Endodermal cell (in vitro differentiated cells): ENCODE measurements at regions not wholly inside any gene's neighbourhood (a gene's known extent, or its start where the extent isn't known, plus 50 kb on each side); places are given as distances from the start of the nearest gene placed in this dataset.

Source experiments
- DNase-seq: peaks from one replicate; pipeline ENCODE4 v3.0.0-alpha.2; 2017
- H3K27ac ChIP-seq: 2 replicates; pipeline ENCODE4 v1.5.1; 2013; ENCODE audit warnings: mild to moderate bottlenecking, low read depth, low read length, moderate library complexity
- H3K27me3 ChIP-seq: 2 replicates; pipeline ENCODE4 v1.6.1; 2013; ENCODE audit warnings: mild to moderate bottlenecking, low read length, moderate library complexity; ENCODE audit not compliant: insufficient read depth, control insufficient read depth, poor library complexity, severe bottlenecking
- H3K36me3 ChIP-seq: 2 replicates; pipeline ENCODE4 v1.7.0; 2013; ENCODE audit warnings: mild to moderate bottlenecking, low read length, moderate library complexity; ENCODE audit not compliant: control insufficient read depth, insufficient read depth
- H3K4me1 ChIP-seq: one replicate; pipeline ENCODE4 v1.7.0; 2013; ENCODE audit warnings: low read length; ENCODE audit not compliant: control insufficient read depth, insufficient read depth
- H3K4me3 ChIP-seq: 2 replicates; pipeline ENCODE4 v1.5.1; 2013; ENCODE audit warnings: mild to moderate bottlenecking, low read length, moderate library complexity
- H3K9ac ChIP-seq: 2 replicates; pipeline ENCODE4 v1.6.1; 2013; ENCODE audit warnings: mild to moderate bottlenecking, low read length, moderate library complexity; ENCODE audit not compliant: poor library complexity, severe bottlenecking; ENCODE audit errors: extremely low read depth
- H3K9me3 ChIP-seq: 2 replicates; pipeline ENCODE4 v1.6.1; 2013; ENCODE audit warnings: mild to moderate bottlenecking, low read length, moderate library complexity; ENCODE audit not compliant: control insufficient read depth
- H3K27ac Mint-ChIP-seq: 2 replicates; pipeline ENCODE4 v1.8.0; 2020; ENCODE audit warnings: mixed read lengths
- H3K27me3 Mint-ChIP-seq: 2 replicates; pipeline ENCODE4 v1.8.0; 2021; ENCODE audit warnings: mild to moderate bottlenecking, mixed read lengths; ENCODE audit not compliant: insufficient read depth
- H3K36me3 Mint-ChIP-seq: 2 replicates; pipeline ENCODE4 v1.8.0; 2020; ENCODE audit warnings: low read depth, mixed read lengths
- H3K4me1 Mint-ChIP-seq: 2 replicates; pipeline ENCODE4 v1.8.0; 2020; ENCODE audit warnings: mixed read lengths
- H3K4me3 Mint-ChIP-seq: 2 replicates; pipeline ENCODE4 v1.8.0; 2020; ENCODE audit warnings: mild to moderate bottlenecking, moderate library complexity, mixed read lengths
- H3K9me3 Mint-ChIP-seq: 2 replicates; pipeline ENCODE4 v1.8.0; 2020; ENCODE audit warnings: mild to moderate bottlenecking, mixed read lengths
- CTCF ChIP-seq: fragments of 200-600 bp; sonication (generic); conservative IDR thresholded peaks from 2 replicates; pipeline ENCODE4 v1.5.0; 2021; ENCODE audit warnings: antibody characterized with exemption, mild to moderate bottlenecking
- whole genome bisulfite sequencing, 2 experiments: methylation state at CpG; one replicate each; pipeline versions ENCODE4 v1.1.5 to v1.1.7; 2013; ENCODE audit warnings: missing lambda C conversion rate in 2 of 2, mixed read lengths in 1 of 2; ENCODE audit not compliant: insufficient coverage in 1 of 2, insufficient read length in 1 of 2; 5-methylcytosine and 5-hydroxymethylcytosine counted together

GRCh38 chr18:22278798-22279197 is 109.4 kb downstream of the GATA6 start:
- no peak for DNase-seq
- 93% methylated on average over 1 of the region's 1 CpG; no CpG with 5 or more reads in 1 of the 2 experiments for WGBS, 2 experiments
- no peaks in the 10 kb centered on the region for H3K36me3 ChIP-seq
- H3K4me1 ChIP-seq: no peaks in the 10 kb centered on the region
- TF ChIP-seq CTCF: no peak
- no peak overlapping the region for H3K4me3 ChIP-seq
- H3K27me3 Mint-ChIP-seq: peaks cover 44% of the 10 kb centered on the region
- H3K27ac Mint-ChIP-seq: no peak overlapping the region
- no peaks in the 10 kb centered on the region for H3K36me3 Mint-ChIP-seq
- H3K9me3 Mint-ChIP-seq: peaks cover 9% of the 10 kb centered on the region
- H3K9ac ChIP-seq: no peak overlapping the region
- H3K27me3 ChIP-seq: peaks cover 20% of the 10 kb centered on the region
- H3K27ac ChIP-seq: no peak overlapping the region
- no peaks in the 10 kb centered on the region for H3K4me1 Mint-ChIP-seq
- no peak overlapping the region for H3K4me3 Mint-ChIP-seq
- H3K9me3 ChIP-seq: peaks cover 8% of the 10 kb centered on the region

DNA sequence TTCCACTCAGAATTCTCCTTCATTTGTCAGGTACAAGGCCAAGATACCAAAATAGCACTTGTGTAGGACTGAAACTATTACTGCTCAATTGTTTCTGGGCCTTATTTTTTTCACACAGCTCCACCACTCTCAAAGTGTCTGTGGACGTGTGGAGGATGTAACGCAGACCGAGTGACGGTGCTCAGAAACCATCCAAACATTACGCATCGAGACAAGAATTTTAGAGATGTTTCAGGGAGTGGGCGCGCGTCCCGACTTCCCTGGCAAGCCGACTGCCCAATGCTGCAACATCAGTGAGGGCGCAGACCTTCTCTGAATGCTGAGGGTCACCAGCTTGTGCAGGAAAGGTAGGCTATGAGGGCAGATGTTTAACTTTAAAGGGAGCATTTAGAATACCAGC is 108.4 kb downstream of the GATA6 start:
- Mint-ChIP-seq H3K4me1 (peaks cover under 1% of the 10 kb centered on the region), H3K4me3 (no peak overlapping the region), H3K9me3 (peaks cover 9% of the 10 kb centered on the region), H3K27me3 (peaks cover 51% of the 10 kb centered on the region), H3K27ac (no peak overlapping the region), H3K36me3 (no peaks in the 10 kb centered on the region)
- peaks cover under 1% of the 10 kb centered on the region for H3K4me1 ChIP-seq
- H3K9me3 ChIP-seq: peaks cover 8% of the 10 kb centered on the region
- no peak overlapping the region for H3K27ac ChIP-seq
- H3K27me3 ChIP-seq: peaks cover 27% of the 10 kb centered on the region
- no peak overlapping the region for H3K4me3 ChIP-seq
- no peak for DNase-seq
- H3K36me3 ChIP-seq: no peaks in the 10 kb centered on the region
- no peak overlapping the region for H3K9ac ChIP-seq
- no peak for TF ChIP-seq CTCF
- WGBS, 2 experiments: 94 to 95% methylated on average over 9 to 12 of the region's 12 CpGs

GRCh38 chr18:22276334-22276713 is 106.9 kb downstream of the GATA6 start:
- WGBS, 2 experiments: 94 to 95% methylated on average over 3 to 7 of the region's 7 CpGs
- H3K27me3 Mint-ChIP-seq: peaks cover 58% of the 10 kb centered on the region

More at GRCh38 chr18:22276334-22276713, 106.9 kb downstream of the GATA6 start:
- H3K27me3 ChIP-seq: peaks cover 30% of the 10 kb centered on the region
- H3K9ac ChIP-seq: no peak overlapping the region
- H3K36me3 Mint-ChIP-seq: no peaks in the 10 kb centered on the region
- peaks cover 8% of the 10 kb centered on the region for H3K4me1 ChIP-seq
- H3K27ac Mint-ChIP-seq: no peak overlapping the region
- peaks cover 15% of the 10 kb centered on the region for H3K4me1 Mint-ChIP-seq
- H3K9me3 Mint-ChIP-seq: peaks cover 9% of the 10 kb centered on the region
- H3K4me3 ChIP-seq: no peak overlapping the region
- no peak for DNase-seq
- H3K9me3 ChIP-seq: peaks cover 8% of the 10 kb centered on the region
- TF ChIP-seq CTCF: no peak
- H3K36me3 ChIP-seq: no peaks in the 10 kb centered on the region
- H3K27ac ChIP-seq: no peak overlapping the region
- H3K4me3 Mint-ChIP-seq: no peak overlapping the region
